Upper lobe of right lung (tissue), 1 donor: ENCODE measurements at regions not wholly inside any gene's neighbourhood (a gene's known extent, or its start where the extent isn't known, plus 50 kb on each side); places are given as distances from the start of the nearest gene placed in this dataset.
A peak's percentile ranks its signal among the peaks of the same experiment; 100 is the strongest.

Experiments used
- ATAC-seq: fragments of 200-7000 bp; cut with Tn5 transposase; one replicate; pipeline ENCODE4 v1.9.1; 2020; ENCODE audit warnings: mild to moderate bottlenecking, moderate library complexity
- DNase-seq: peaks from one replicate; pipeline ENCODE4 v3.0.0-alpha.2; 2020
- H3K27ac ChIP-seq: fragments of 200-600 bp; one replicate; pipeline ENCODE4 v1.8.0; 2022
- H3K27me3 ChIP-seq: fragments of 200-600 bp; one replicate; pipeline ENCODE4 v1.8.0; 2022; ENCODE audit warnings: mild to moderate bottlenecking
- H3K36me3 ChIP-seq: fragments of 200-600 bp; one replicate; pipeline ENCODE4 v1.8.0; 2022
- H3K4me1 ChIP-seq: fragments of 200-600 bp; one replicate; pipeline ENCODE4 v1.8.0; 2022
- H3K4me3 ChIP-seq: fragments of 200-600 bp; one replicate; pipeline ENCODE4 v1.8.0; 2022; ENCODE audit warnings: mild to moderate bottlenecking
- H3K9me3 ChIP-seq: fragments of 200-600 bp; one replicate; pipeline ENCODE4 v1.8.0; 2022
- CTCF ChIP-seq: fragments of 200-600 bp; IDR thresholded peaks from one replicate; pipeline ENCODE4 v1.8.0; 2022; ENCODE audit warnings: antibody characterized with exemption
- intact Hi-C: fragments of 100-400 bp; cut with DNase I; formaldehyde crosslinking; loops from one replicate; pipeline ENCODE4 v1.11.0; 2022
- donor health status: DM: no; HTN: yes; CAD: no; lungs with severe emphysema.

- TF ChIP-seq CTCF: no peak
- Histone ChIP-seq H3K27ac (peak overlapping the region; percentile 55), H3K4me1 (peaks cover 44% of the 10 kb centered on the region), H3K4me3 (no peak overlapping the region), H3K27me3 (no peaks in the 10 kb centered on the region), H3K36me3 (no peaks in the 10 kb centered on the region), H3K9me3 (no peaks in the 10 kb centered on the region)
- no peak for ATAC-seq
- intact Hi-C loops: no loop called here
- DNase-seq: no peak
Measured at GRCh38 chr10:78802431-78802830, 266.3 kb upstream of the ZMIZ1 start.

- no peak for TF ChIP-seq CTCF
- DNase-seq (no peak), ATAC-seq (peak; percentile 21)
- intact Hi-C loops: no loop called here
- Histone ChIP-seq H3K9me3 (no peaks in the 10 kb centered on the region), H3K27me3 (no peaks in the 10 kb centered on the region), H3K4me1 (peaks cover 46% of the 10 kb centered on the region), H3K4me3 (no peak overlapping the region), H3K27ac (peak overlapping the region; percentile 55), H3K36me3 (no peaks in the 10 kb centered on the region)
Measured at GRCh38 chr10:78802866-78803265, 265.9 kb upstream of the ZMIZ1 start.

- Histone ChIP-seq H3K4me1 (peaks cover 50% of the 10 kb centered on the region), H3K27ac (peak overlapping the region; percentile 55), H3K4me3 (no peak overlapping the region), H3K9me3 (no peaks in the 10 kb centered on the region), H3K27me3 (no peaks in the 10 kb centered on the region), H3K36me3 (no peaks in the 10 kb centered on the region)
- intact Hi-C loops: no loop called here
- no peak for TF ChIP-seq CTCF
- ATAC-seq (no peak), DNase-seq (no peak)
Measured at GRCh38 chr10:78803710-78804109, 265.1 kb upstream of the ZMIZ1 start.

GRCh38 chr10:78804411-78805032 is 264.2 kb upstream of the ZMIZ1 start:
- no peak for DNase-seq
- intact Hi-C loops: no loop called here
- Histone ChIP-seq H3K4me3 (no peak overlapping the region), H3K9me3 (no peaks in the 10 kb centered on the region), H3K27me3 (no peaks in the 10 kb centered on the region), H3K36me3 (no peaks in the 10 kb centered on the region), H3K27ac (peak overlapping the region; percentile 79), H3K4me1 (peaks cover 50% of the 10 kb centered on the region)
- no peak for TF ChIP-seq CTCF
- no peak for ATAC-seq

DNA sequence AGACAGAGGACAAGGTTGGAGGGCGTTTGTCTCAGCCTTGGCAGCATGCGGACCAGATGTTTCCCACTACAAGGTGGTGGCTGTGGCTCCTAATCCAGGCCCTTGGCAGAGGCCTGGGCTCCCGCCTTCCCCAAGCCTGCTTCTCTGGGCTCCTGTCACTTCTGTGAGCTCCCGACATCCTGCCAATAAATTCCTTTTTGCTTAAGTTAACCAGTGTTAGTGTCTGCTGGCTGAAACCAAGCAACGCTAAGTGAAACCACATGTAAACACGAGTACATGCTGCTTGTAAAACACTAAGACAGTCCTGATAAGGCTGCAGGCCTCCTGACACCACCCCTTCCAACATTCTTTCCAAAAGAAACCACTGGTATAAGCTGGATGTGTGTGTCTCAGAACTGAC is 263.6 kb upstream of the ZMIZ1 start:
- H3K27ac ChIP-seq: peak overlapping the region; percentile 79
- H3K4me3 ChIP-seq: no peak overlapping the region
- DNase-seq (no peak), ATAC-seq (peak; percentile 88)
- H3K36me3 ChIP-seq: no peaks in the 10 kb centered on the region
- no peak for TF ChIP-seq CTCF
- peaks cover 50% of the 10 kb centered on the region for H3K4me1 ChIP-seq
- intact Hi-C loops: no loop called here
- no peaks in the 10 kb centered on the region for H3K9me3 ChIP-seq
- no peaks in the 10 kb centered on the region for H3K27me3 ChIP-seq

DNA sequence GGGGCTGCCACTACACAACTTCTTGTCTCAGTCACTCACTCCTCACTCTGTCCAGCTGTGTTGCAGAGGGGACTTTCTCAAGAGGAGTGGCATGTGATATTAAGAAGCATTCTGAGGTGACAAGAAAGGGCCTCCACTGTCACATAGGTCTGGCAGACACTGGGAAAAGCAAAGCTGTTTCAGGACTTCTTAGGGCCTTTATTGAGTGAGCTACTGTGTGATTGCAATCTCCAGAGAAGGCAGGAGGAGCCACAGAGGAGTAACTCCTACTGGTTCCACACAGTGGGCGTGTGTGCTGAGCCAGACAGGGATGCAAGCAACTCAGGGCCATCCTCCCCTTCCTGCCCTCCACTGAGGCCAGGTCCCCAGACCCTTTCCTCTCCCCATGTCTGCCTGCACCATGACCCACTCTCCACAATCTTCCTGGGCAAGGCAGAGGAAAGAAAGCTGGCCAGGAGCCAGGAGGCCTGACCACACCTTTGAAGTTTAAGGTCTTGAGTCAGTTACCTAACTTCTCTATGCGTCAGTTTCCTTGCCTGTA is 262.0 kb upstream of the ZMIZ1 start:
- no peak overlapping the region for H3K4me3 ChIP-seq
- H3K4me1 ChIP-seq: peaks cover 50% of the 10 kb centered on the region
- TF ChIP-seq CTCF: no peak
- no peak overlapping the region for H3K27ac ChIP-seq
- intact Hi-C loops: no loop called here
- H3K27me3 ChIP-seq: no peaks in the 10 kb centered on the region
- ATAC-seq: no peak
- H3K9me3 ChIP-seq: no peaks in the 10 kb centered on the region
- DNase-seq: no peak
- no peaks in the 10 kb centered on the region for H3K36me3 ChIP-seq
